ENCODE measurements at regions not wholly inside any gene's neighbourhood (a gene's known extent, or its start where the extent isn't known, plus 50 kb on each side); places are given as distances from the start of the nearest gene placed in this dataset.

DNA sequence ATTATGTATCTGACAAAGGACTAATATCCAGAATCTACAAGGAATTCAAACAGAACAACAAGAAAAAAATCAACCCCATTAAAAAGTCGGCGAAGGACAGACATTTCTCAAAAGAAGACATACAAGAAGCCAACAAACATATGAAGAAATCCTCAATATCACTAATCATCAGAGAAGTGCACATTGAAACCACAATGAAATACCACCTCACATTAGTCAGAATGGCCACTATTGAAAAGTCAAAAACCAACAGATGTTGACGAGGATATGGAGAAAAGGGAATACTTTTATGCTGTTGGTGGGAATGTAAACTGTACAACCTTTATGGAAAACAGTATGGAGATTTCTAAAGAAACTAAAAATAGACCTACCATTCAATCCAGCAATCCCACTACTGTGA is 233.1 kb upstream of the PLSCR5 start:
- Histone ChIP-seq H3K27ac (no peak overlapping the region), H3K9me3 (no peaks in the 10 kb centered on the region), H3K4me1 (no peaks in the 10 kb centered on the region), H3K4me3 (replicated peaks in 1 of 3) (no peak overlapping the region), H3K27me3 (no peaks in the 10 kb centered on the region), H3K36me3 (no peaks in the 10 kb centered on the region)
- intact Hi-C loops (cut with DNase I) = no loop called here
- no peak for TF ChIP-seq POLR2A (IDR thresholded peaks at IDR 0.05)
- DNase-seq = no peak
- 92 to 97% methylated on average over 3 of the region's 3 CpGs for WGBS, 2 donors

DNA sequence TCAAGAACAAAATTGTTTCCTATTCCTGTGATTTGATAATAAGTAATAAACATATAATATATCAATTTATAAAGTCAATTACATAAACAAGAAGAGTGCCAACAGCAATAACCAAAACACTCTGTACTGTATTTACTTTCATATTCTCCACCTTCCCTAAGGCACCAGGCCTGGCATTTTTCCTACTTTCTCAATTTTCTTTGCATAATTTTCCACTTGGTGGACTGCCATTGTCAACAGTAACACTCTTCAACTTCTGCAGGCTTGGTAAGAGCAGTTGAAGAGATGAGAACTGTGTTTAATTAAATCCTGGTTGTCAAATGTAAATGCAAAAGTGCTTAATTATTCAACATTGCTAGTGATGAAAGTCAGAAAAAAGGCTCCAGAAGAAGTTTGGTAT is 229.8 kb upstream of the PLSCR5 start:
- Histone ChIP-seq H3K4me3 (replicated peaks in 1 of 3) (no peak overlapping the region), H3K36me3 (no peaks in the 10 kb centered on the region), H3K27me3 (no peaks in the 10 kb centered on the region), H3K9me3 (no peaks in the 10 kb centered on the region), H3K4me1 (no peaks in the 10 kb centered on the region), H3K27ac (no peak overlapping the region)
- no peak for DNase-seq
- intact Hi-C loops (cut with DNase I) = no loop called here
- no peak for TF ChIP-seq POLR2A (IDR thresholded peaks at IDR 0.05)
- TF ChIP-seq, protein P1, sequence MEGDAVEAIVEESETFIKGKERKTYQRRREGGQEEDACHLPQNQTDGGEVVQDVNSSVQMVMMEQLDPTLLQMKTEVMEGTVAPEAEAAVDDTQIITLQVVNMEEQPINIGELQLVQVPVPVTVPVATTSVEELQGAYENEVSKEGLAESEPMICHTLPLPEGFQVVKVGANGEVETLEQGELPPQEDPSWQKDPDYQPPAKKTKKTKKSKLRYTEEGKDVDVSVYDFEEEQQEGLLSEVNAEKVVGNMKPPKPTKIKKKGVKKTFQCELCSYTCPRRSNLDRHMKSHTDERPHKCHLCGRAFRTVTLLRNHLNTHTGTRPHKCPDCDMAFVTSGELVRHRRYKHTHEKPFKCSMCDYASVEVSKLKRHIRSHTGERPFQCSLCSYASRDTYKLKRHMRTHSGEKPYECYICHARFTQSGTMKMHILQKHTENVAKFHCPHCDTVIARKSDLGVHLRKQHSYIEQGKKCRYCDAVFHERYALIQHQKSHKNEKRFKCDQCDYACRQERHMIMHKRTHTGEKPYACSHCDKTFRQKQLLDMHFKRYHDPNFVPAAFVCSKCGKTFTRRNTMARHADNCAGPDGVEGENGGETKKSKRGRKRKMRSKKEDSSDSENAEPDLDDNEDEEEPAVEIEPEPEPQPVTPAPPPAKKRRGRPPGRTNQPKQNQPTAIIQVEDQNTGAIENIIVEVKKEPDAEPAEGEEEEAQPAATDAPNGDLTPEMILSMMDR (IDR thresholded peaks at IDR 0.05) = no peak

DNA sequence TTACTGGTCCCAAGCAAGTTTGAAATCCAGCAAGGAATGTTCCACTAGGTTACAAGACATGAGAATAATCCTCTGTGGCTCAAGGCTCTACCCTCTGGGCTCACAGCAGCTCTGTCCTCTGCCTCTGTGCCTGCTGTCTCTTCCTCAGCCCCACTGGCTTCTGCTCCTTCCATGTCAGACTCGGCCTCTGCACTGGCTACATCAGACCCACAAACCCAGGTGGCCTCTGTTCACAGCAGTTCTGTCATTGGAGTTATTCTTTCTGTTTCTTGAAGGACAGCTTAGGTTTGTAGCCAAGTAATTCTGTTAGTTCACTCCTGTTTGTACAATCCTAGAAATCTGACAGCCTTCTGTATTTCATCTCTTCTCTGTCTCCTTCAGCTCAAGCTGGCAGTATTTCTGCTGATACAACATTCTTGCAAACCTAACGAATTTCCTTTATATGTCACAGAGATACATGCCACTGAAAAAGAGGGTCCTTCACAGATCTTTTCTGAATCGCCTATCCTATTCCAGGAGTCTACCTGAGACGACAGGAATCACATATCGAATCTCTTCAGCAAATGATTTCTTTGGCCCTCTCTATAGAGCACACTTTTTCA is 227.8 kb upstream of the PLSCR5 start:
- H3K9me3 ChIP-seq = no peaks in the 10 kb centered on the region
- H3K36me3 ChIP-seq = no peaks in the 10 kb centered on the region
- no peak overlapping the region for H3K4me3 ChIP-seq (replicated peaks in 1 of 3)
- no peaks in the 10 kb centered on the region for H3K4me1 ChIP-seq
- no peak for DNase-seq
- WGBS, 2 donors = 77 to 83% methylated on average over 5 of the region's 5 CpGs
- TF ChIP-seq, protein P1 (IDR thresholded peaks at IDR 0.05) = no peak
- TF ChIP-seq POLR2A (IDR thresholded peaks at IDR 0.05) = no peak
- H3K27ac ChIP-seq = no peak overlapping the region
- no peaks in the 10 kb centered on the region for H3K27me3 ChIP-seq
- intact Hi-C loops (cut with DNase I) = no loop called here

DNA sequence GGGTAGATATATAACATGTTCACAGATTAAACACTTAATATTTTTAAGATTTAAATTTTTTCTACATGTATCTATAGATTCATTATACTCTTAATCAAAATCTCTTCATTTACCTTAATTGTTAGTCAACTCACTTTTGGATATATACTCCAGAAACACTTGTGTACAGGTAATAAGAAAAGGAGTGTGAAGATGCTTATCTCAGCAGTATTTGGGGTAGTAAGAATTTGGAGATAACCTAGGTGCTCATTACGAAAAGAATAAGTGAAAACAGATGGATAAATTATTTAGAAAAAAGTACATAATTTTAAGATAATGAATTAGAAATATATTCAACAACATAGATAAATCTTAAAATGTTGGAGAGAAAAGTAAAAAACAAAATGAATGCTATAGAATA is 226.5 kb upstream of the PLSCR5 start:
- TF ChIP-seq, protein P1 (IDR thresholded peaks at IDR 0.05) = no peak
- no peak for TF ChIP-seq POLR2A (IDR thresholded peaks at IDR 0.05)
- no peaks in the 10 kb centered on the region for H3K4me1 ChIP-seq
- no peak overlapping the region for H3K27ac ChIP-seq
- H3K36me3 ChIP-seq = no peaks in the 10 kb centered on the region
- intact Hi-C loops (cut with DNase I) = no loop called here
- no peak overlapping the region for H3K4me3 ChIP-seq (replicated peaks in 1 of 3)
- no peaks in the 10 kb centered on the region for H3K27me3 ChIP-seq
- DNase-seq = no peak
- WGBS, 2 donors = 82 to 84% methylated on average over 1 of the region's 1 CpG
- no peaks in the 10 kb centered on the region for H3K9me3 ChIP-seq

DNA sequence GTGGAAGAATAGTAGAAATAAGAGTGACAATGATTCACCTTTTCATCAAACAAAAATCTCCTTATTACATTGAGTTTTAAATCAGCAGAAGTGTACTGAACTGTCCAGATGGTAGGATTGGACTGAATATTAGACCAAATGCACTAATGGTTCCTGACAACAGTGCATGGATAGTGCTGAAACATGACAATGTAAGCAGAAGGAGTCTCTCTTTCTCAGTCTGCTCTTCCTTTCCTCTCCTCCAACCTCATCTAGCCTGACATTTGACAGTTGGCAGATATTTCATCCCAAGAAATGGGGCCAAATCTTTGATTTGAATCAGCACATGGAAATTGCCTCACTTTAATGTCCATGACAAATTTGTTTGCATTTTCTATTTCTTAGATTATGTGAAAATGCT is 225.1 kb upstream of the PLSCR5 start:
- Histone ChIP-seq H3K4me1 (no peaks in the 10 kb centered on the region), H3K4me3 (replicated peaks in 1 of 3) (no peak overlapping the region), H3K36me3 (no peaks in the 10 kb centered on the region), H3K9me3 (no peaks in the 10 kb centered on the region), H3K27ac (no peak overlapping the region), H3K27me3 (no peaks in the 10 kb centered on the region)
- intact Hi-C loops (cut with DNase I) = no loop called here
- TF ChIP-seq POLR2A (IDR thresholded peaks at IDR 0.05) = no peak
- TF ChIP-seq, protein P1 (IDR thresholded peaks at IDR 0.05) = no peak
- DNase-seq = no peak

DNA sequence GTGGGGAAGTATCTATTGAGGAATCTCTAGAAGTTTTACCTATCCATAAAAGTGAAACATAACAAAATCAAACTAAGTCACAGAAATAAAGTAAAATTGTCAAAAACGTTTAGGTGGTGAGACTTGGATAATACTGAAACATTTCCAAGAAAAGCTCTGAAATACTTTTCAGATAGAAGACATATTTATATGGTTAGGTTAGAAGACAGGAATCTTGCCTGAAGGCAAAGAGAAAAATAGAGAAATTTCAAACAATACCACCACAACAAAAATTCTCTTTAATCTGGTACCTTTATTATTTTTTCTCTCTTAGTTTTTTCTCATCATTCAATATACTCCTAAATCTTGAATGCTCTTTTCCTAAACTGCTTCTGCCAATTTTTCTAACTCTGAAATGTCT is 222.7 kb upstream of the PLSCR5 start:
- H3K36me3 ChIP-seq = no peaks in the 10 kb centered on the region
- no peak overlapping the region for H3K27ac ChIP-seq
- WGBS, 2 donors = 12 to 25% methylated on average over 1 of the region's 1 CpG
- H3K9me3 ChIP-seq = no peaks in the 10 kb centered on the region
- TF ChIP-seq, protein P1 (IDR thresholded peaks at IDR 0.05) = no peak
- TF ChIP-seq POLR2A (IDR thresholded peaks at IDR 0.05) = no peak
- intact Hi-C loops (cut with DNase I) = no loop called here
- H3K4me3 ChIP-seq (replicated peaks in 1 of 3) = no peak overlapping the region
- H3K4me1 ChIP-seq = no peaks in the 10 kb centered on the region
- H3K27me3 ChIP-seq = no peaks in the 10 kb centered on the region
- no peak for DNase-seq

Measured in thyroid gland (tissue), 4 donors.